Brain microvascular endothelial cell (primary cell): ENCODE measurements at regions not wholly inside any gene's neighbourhood (a gene's known extent, or its start where the extent isn't known, plus 50 kb on each side); places are given as distances from the start of the nearest gene placed in this dataset.

ENCODE experiments used
- DNase-seq: peaks from one replicate; pipeline ENCODE4 v3.0.0-alpha.2; 2020
- H3K27ac ChIP-seq: fragments of 250-450 bp; sonication (Bioruptor Pico); 2 replicates; pipeline ENCODE4 v1.5.1; 2020; ENCODE audit warnings: mild to moderate bottlenecking, moderate library complexity
- H3K27me3 ChIP-seq: fragments of 250-450 bp; sonication (Bioruptor Pico); replicated peaks from 2 replicates; pipeline ENCODE4 v1.5.1; 2020; ENCODE audit warnings: mild to moderate bottlenecking
- H3K36me3 ChIP-seq: fragments of 250-450 bp; sonication (Bioruptor Pico); replicated peaks from 2 replicates; pipeline ENCODE4 v1.5.1; 2020; ENCODE audit warnings: mild to moderate bottlenecking
- H3K4me3 ChIP-seq: 2 replicates; pipeline ENCODE4 v1.5.1; 2011; ENCODE audit warnings: low read depth, mild to moderate bottlenecking, control low read depth, low read length, moderate library complexity
- in situ Hi-C: cut with HindIII; loops from 2 replicates; pipeline ENCODE4 v1.10.0; 2017; ENCODE audit warnings: low sequenced_read_pairs, low pct_ligation_motif_present
- TF ChIP-seq, protein P1 (sequence below): IDR thresholded peaks from 2 replicates; pipeline ENCODE4 v1.5.1; 2011; ENCODE audit warnings: low read depth, mild to moderate bottlenecking, moderate library complexity, low read length, control low read depth, inconsistent platforms; ENCODE audit errors: missing control alignments

DNA sequence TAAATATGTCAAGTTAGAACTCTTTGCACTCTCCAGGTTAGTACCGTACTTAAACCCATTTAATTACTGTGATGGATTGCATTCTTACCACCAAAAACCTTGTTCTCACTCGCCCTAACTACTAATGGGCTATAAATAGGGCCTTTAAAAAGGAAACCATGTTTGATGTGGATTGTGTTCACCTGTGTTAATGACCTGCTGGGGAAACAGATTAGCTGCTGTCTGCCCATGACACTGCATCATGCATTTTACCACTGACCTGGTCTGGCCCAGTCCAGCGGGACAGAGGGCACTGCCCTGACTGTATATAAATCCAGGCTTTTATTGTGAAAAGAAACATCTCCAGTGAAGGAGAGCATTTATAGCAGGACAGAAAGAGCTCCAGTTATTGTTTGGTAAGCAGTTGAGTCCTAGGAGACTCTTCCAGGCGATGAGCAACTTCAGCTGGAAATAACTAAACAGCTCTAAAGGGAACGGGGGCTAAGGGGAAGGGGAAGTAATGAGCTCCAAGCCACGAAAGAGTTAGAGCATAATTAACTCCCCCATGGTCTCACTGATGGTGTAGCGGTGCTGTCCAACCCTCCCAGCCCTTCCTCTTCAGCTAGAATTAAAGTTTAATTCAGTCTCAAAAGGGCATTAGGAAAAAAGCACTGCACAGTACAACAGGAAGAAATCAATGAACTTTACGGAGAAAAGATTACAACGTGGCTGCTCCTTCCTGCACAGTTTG is 303.1 kb downstream of the ENC1 start:
- TF ChIP-seq, protein P1, sequence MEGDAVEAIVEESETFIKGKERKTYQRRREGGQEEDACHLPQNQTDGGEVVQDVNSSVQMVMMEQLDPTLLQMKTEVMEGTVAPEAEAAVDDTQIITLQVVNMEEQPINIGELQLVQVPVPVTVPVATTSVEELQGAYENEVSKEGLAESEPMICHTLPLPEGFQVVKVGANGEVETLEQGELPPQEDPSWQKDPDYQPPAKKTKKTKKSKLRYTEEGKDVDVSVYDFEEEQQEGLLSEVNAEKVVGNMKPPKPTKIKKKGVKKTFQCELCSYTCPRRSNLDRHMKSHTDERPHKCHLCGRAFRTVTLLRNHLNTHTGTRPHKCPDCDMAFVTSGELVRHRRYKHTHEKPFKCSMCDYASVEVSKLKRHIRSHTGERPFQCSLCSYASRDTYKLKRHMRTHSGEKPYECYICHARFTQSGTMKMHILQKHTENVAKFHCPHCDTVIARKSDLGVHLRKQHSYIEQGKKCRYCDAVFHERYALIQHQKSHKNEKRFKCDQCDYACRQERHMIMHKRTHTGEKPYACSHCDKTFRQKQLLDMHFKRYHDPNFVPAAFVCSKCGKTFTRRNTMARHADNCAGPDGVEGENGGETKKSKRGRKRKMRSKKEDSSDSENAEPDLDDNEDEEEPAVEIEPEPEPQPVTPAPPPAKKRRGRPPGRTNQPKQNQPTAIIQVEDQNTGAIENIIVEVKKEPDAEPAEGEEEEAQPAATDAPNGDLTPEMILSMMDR = no peak
- in situ Hi-C loops = no loop called here
- H3K27me3 ChIP-seq = no peaks in the 10 kb centered on the region
- no peaks in the 10 kb centered on the region for H3K36me3 ChIP-seq
- H3K4me3 ChIP-seq = no peak overlapping the region
- no peak overlapping the region for H3K27ac ChIP-seq
- no peak for DNase-seq

DNA sequence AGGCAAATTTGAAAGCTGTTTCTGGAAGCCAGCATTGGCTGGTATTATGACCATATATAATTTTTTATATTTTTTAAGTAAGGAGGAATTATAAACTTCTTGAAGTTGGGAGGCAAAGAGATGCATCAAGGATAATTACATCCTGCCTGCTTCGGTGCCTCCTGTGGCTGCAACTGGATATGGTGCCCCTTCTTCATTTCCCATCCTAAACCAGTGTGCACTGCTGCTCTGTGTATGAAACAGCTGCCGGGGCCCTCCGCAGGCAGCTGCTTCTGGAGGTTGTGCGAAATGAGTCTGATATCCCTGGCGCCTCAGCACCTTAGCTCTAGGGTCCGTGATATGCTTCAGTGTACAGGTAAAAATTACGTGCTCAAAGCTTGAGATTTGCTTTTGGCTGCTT is 304.2 kb downstream of the ENC1 start:
- DNase-seq = no peak
- H3K4me3 ChIP-seq = no peak overlapping the region
- H3K36me3 ChIP-seq = no peaks in the 10 kb centered on the region
- TF ChIP-seq, protein P1 = peak; percentile 48
- H3K27ac ChIP-seq = no peak overlapping the region
- in situ Hi-C loops = no loop called here
- H3K27me3 ChIP-seq = no peaks in the 10 kb centered on the region

DNA sequence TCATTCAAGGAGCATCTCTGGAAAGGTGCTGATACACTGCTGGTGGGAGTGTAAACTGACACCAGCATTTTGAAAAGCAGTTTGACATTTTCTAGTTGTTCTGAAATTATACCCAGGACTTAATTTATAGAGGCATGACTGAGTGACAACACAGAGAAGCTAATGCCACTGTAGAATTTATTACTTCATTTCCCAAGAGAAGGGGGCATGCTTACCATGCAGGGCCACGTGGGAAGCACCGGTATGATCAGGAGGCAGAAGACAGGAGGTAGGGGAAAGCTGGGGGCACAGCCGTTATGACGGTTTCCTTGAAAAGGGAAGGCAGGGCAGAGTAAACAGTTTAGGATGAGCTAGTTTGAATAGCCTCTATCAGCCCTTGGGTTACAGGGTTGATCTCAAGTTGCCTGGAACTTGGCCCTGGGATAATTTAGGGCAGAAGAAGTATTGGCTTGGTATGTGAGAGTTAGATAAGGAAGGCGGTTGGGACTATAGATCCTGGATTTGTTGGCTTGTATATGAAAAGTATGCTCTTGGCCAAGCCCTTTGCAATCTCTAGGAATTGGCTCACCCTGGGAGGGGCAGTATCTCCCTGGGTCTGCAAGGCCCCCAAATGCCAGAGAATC is 305.7 kb downstream of the ENC1 start:
- Histone ChIP-seq H3K4me3 (no peak overlapping the region), H3K27me3 (no peaks in the 10 kb centered on the region), H3K36me3 (no peaks in the 10 kb centered on the region), H3K27ac (no peak overlapping the region)
- no peak for DNase-seq
- in situ Hi-C loops = no loop called here
- TF ChIP-seq, protein P1 = no peak

DNA sequence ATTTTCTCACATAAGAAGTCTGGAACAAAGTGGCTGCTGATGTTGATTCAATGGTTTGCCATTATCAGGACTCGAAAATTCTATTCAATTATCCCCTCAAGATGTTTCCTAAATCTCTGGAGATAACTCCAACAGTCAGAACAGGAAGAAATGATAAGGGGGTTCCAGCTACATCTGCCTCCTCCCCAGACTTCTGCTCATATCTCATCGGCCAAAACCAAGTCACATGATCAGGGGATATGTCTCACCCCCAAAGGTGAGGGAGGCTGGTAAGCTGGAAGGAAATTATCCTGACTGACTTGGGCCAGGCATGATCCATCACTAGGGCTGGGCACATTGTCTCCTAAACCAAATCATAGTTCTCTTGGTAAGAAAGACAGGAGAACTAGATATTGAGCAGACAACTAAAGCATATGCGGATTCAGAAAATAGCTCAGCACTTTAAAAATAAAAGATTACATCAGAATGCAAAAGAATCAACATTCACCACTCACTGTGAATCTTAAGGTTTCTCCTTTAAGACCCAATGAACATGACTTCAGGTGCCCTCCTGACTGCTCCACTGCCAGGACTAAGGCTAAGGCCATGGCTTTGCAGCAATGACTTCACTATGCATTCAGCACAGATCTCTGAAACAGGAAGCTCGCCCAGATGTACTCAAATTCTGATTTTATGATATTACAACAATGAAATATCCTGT is 306.3 kb downstream of the ENC1 start:
- Histone ChIP-seq H3K4me3 (no peak overlapping the region), H3K36me3 (no peaks in the 10 kb centered on the region), H3K27ac (no peak overlapping the region), H3K27me3 (no peaks in the 10 kb centered on the region)
- no peak for DNase-seq
- TF ChIP-seq, protein P1 = no peak
- in situ Hi-C loops = no loop called here

DNA sequence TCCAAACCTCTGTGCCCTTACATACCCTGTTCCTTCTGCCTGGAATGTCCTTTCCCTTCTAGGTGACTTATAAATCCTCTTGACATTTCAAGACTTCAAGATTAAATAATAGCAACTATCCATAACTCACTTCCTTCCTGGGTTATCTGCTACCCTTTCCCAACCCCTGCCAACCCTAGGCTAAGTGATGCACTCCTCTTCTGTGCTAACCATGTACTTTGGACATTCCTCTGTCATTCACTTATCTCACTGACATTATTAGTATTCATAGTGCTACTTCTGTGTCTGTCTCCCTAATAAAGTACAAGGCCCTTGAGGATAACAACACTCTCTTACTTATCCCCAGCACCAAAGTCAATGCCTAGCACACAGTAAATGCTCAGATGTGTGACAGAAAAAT is 307.1 kb downstream of the ENC1 start:
- Histone ChIP-seq H3K27me3 (no peaks in the 10 kb centered on the region), H3K27ac (no peak overlapping the region), H3K4me3 (no peak overlapping the region), H3K36me3 (no peaks in the 10 kb centered on the region)
- DNase-seq = no peak
- in situ Hi-C loops = no loop called here
- TF ChIP-seq, protein P1 = no peak
